T-helper 2 cell (primary cell): ENCODE measurements at regions not wholly inside any gene's neighbourhood (a gene's known extent, or its start where the extent isn't known, plus 50 kb on each side); places are given as distances from the start of the nearest gene placed in this dataset.
"Not testable (repeated sequence)": the region's sequence is repeated elsewhere in the genome, so short reads cannot be mapped to it uniquely, and the experiment has no call there.

ENCODE experiments used
- DNase-seq, 5 experiments: peaks; one replicate each; pipeline versions ENCODE4 v3.0.0 to v3.0.0-alpha.2; 2012 to 2022

- DNase-seq, result no peak
Measured at GRCh38 chr10:84634636-84635035, 306.2 kb downstream of the CCSER2 start.

GRCh38 chr10:84650628-84651027 is 322.2 kb downstream of the CCSER2 start:
- DNase-seq, result not testable (repeated sequence)

GRCh38 chr10:84654671-84655070 is 326.3 kb downstream of the CCSER2 start:
- peak in 1 of 5 experiments; percentile 42 for DNase-seq

- DNase-seq, result no peak
Measured at GRCh38 chr10:84659027-84659426, 330.6 kb downstream of the CCSER2 start.

- DNase-seq, result no peak
Measured at GRCh38 chr10:84659497-84660439, 331.4 kb downstream of the CCSER2 start.

- no peak for DNase-seq
Measured at GRCh38 chr10:84660450-84661159, 332.2 kb downstream of the CCSER2 start.

- DNase-seq, result no peak
Measured at GRCh38 chr10:84665211-84665610, 336.8 kb downstream of the CCSER2 start.

- DNase-seq, result peak in 1 of 5 experiments; percentile 17
Measured at GRCh38 chr10:84665883-84666463, 337.6 kb downstream of the CCSER2 start.

- no peak for DNase-seq
Measured at GRCh38 chr10:84668186-84668763, 339.9 kb downstream of the CCSER2 start.

GRCh38 chr10:84675060-84675459 is 346.7 kb downstream of the CCSER2 start:
- DNase-seq, result no peak

- no peak for DNase-seq
Measured at GRCh38 chr10:84676536-84676935, 348.1 kb downstream of the CCSER2 start.

- DNase-seq, result no peak
Measured at GRCh38 chr10:84681781-84682180, 353.4 kb downstream of the CCSER2 start.

- DNase-seq, result no peak
Measured at GRCh38 chr10:84683550-84683949, 355.2 kb downstream of the CCSER2 start.

GRCh38 chr10:84683980-84684740 is 355.8 kb downstream of the CCSER2 start:
- DNase-seq, result no peak

- DNase-seq, result no peak
Measured at GRCh38 chr10:84685047-84685660, 356.8 kb downstream of the CCSER2 start.

- DNase-seq, result no peak
Measured at GRCh38 chr10:84693006-84693405, 364.6 kb downstream of the CCSER2 start.

- DNase-seq, result no peak
Measured at GRCh38 chr10:84695902-84696301, 367.5 kb downstream of the CCSER2 start.

- DNase-seq, result no peak
Measured at GRCh38 chr10:84696610-84697009, 368.2 kb downstream of the CCSER2 start.

- no peak for DNase-seq
Measured at GRCh38 chr10:84698989-84699388, 370.6 kb downstream of the CCSER2 start.

- DNase-seq, result no peak
Measured at GRCh38 chr10:84700668-84701369, 372.4 kb downstream of the CCSER2 start.

- no peak for DNase-seq
Measured at GRCh38 chr10:84701370-84701720, 373.0 kb downstream of the CCSER2 start.
